Neuronal stem cell (in vitro differentiated cells): ENCODE measurements at regions not wholly inside any gene's neighbourhood (a gene's known extent, or its start where the extent isn't known, plus 50 kb on each side); places are given as distances from the start of the nearest gene placed in this dataset.
A peak's percentile ranks its signal among the peaks of the same experiment; 100 is the strongest.

Source experiments
- DNase-seq: peaks from one replicate; pipeline ENCODE4 v3.0.0-alpha.2; 2013; ENCODE audit warnings: low spot score
- H2AFZ ChIP-seq: one replicate; pipeline ENCODE4 v1.6.1; 2013; ENCODE audit warnings: mild to moderate bottlenecking, low read length, inconsistent platforms
- H2AK5ac ChIP-seq: 2 replicates; pipeline ENCODE4 v1.6.1; 2013; ENCODE audit warnings: low read depth, mild to moderate bottlenecking, inconsistent platforms, low read length, moderate library complexity, mixed read lengths
- H2BK120ac ChIP-seq: 2 replicates; pipeline ENCODE4 v1.6.1; 2013; ENCODE audit warnings: low read depth, mild to moderate bottlenecking, inconsistent platforms, low read length, moderate library complexity, mixed read lengths
- H2BK12ac ChIP-seq: one replicate; pipeline ENCODE4 v1.6.1; 2013; ENCODE audit warnings: low read length, inconsistent platforms
- H2BK15ac ChIP-seq: 2 replicates; pipeline ENCODE4 v1.6.1; 2013; ENCODE audit warnings: mild to moderate bottlenecking, low read length, inconsistent platforms, mixed read lengths
- H2BK5ac ChIP-seq: one replicate; pipeline ENCODE4 v1.6.1; 2013; ENCODE audit warnings: inconsistent platforms, mild to moderate bottlenecking, low read length, moderate library complexity
- H3K14ac ChIP-seq: one replicate; pipeline ENCODE4 v1.6.1; 2013; ENCODE audit warnings: low read length, inconsistent platforms
- H3K18ac ChIP-seq: 2 replicates; pipeline ENCODE4 v1.6.1; 2013; ENCODE audit warnings: low read length, inconsistent platforms
- H3K23ac ChIP-seq: 2 replicates; pipeline ENCODE4 v1.6.1; 2013; ENCODE audit warnings: low read depth, mild to moderate bottlenecking, mixed read lengths, low read length, inconsistent platforms; ENCODE audit not compliant: poor library complexity
- H3K27ac ChIP-seq: replicated peaks from 3 replicates; pipeline ENCODE4 v1.5.1; 2013; ENCODE audit warnings: low read length, inconsistent platforms
- H3K27me3 ChIP-seq, 3 experiments: 2 replicates each; pipeline ENCODE4 v1.6.1; 2013; ENCODE audit warnings: low read length in 3 of 3, mild to moderate bottlenecking in 2 of 3, inconsistent platforms in 1 of 3, low read depth in 1 of 3, mixed read lengths in 1 of 3, moderate library complexity in 1 of 3; ENCODE audit not compliant: control insufficient read depth in 3 of 3, insufficient read depth in 3 of 3
- H3K36me3 ChIP-seq, 2 donors: replicated peaks in 1 of 2; 2 replicates each; pipeline ENCODE4 v1.6.1; 2013; ENCODE audit warnings: low read length in 2 of 2; ENCODE audit not compliant: control insufficient read depth in 2 of 2, insufficient read depth in 2 of 2
- H3K4ac ChIP-seq: 2 replicates; pipeline ENCODE4 v1.6.1; 2013; ENCODE audit warnings: inconsistent platforms, mild to moderate bottlenecking, low read length, moderate library complexity
- H3K4me1 ChIP-seq, 2 donors: 1 replicate in 1 of 2; 2 replicates in 1 of 2; pipeline ENCODE4 v1.6.1; 2013; ENCODE audit warnings: low read length in 2 of 2, low read depth in 1 of 2; ENCODE audit not compliant: control insufficient read depth in 2 of 2, insufficient read depth in 1 of 2
- H3K4me2 ChIP-seq: one replicate; pipeline ENCODE4 v1.6.1; 2013; ENCODE audit warnings: mild to moderate bottlenecking, low read length, inconsistent platforms; ENCODE audit not compliant: insufficient read depth, poor library complexity, severe bottlenecking
- H3K4me3 ChIP-seq, 2 donors: 2 replicates each; pipeline ENCODE4 v1.5.1; 2013; ENCODE audit warnings: low read length in 2 of 2, mild to moderate bottlenecking in 2 of 2, inconsistent platforms in 1 of 2, moderate library complexity in 1 of 2
- H3K79me1 ChIP-seq: one replicate; pipeline ENCODE4 v1.6.1; 2013; ENCODE audit warnings: low read depth, mild to moderate bottlenecking, inconsistent platforms, low read length, moderate library complexity
- H3K9ac ChIP-seq: one replicate; pipeline ENCODE4 v1.6.1; 2013; ENCODE audit warnings: mild to moderate bottlenecking, low read depth, low read length, inconsistent platforms; ENCODE audit not compliant: poor library complexity
- H3K9me3 ChIP-seq, 2 donors: replicated peaks in 1 of 2; 2 replicates each; pipeline versions ENCODE3 to v1.6.1; 2013; ENCODE audit warnings: low read length in 2 of 2, mild to moderate bottlenecking in 2 of 2, inconsistent platforms in 1 of 2, low read depth in 1 of 2, mixed read lengths in 1 of 2, moderate library complexity in 1 of 2; ENCODE audit not compliant: control insufficient read depth in 2 of 2, insufficient read depth in 1 of 2
- H4K8ac ChIP-seq: one replicate; pipeline ENCODE4 v1.6.1; 2013; ENCODE audit warnings: low read depth, mild to moderate bottlenecking, inconsistent platforms, low read length, moderate library complexity
- H4K91ac ChIP-seq: one replicate; pipeline ENCODE4 v1.6.1; 2013; ENCODE audit warnings: low read length, low read depth, mild to moderate bottlenecking, inconsistent platforms; ENCODE audit not compliant: poor library complexity
- WGBS, 2 donors: extraction: QIAGEN DNeasy Blood & Tissue Kit; methylation state at CpG; one replicate each; pipeline ENCODE4 v1.1.7; 2013; ENCODE audit warnings: missing lambda C conversion rate in 2 of 2, mixed read lengths in 1 of 2; ENCODE audit not compliant: insufficient read length in 2 of 2, insufficient replicate concordance in 1 of 2; ENCODE audit errors: extremely low coverage in 2 of 2; 5-methylcytosine and 5-hydroxymethylcytosine counted together

DNA sequence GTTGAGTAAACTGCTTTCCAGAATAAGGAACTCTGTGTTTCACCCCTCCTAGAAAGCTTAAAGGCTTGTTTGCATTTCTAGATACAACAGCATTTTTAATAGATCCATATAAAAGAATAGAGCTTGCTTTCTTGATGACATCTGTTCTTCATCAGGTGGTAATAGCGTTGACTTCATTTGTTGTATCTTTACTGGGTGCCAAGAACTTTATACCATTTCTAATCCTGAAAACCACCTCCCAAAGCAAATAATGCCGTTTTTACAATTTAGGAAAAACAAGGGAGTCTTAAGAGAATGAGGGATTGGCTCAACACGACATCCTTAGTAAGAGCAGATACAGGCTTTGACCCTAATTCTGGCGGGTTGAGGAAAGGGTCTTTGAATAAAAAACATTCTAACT lies 993.4 kb downstream of the TYW1 start:
- Histone ChIP-seq H3K4me2 (no peak overlapping the region), H4K8ac (peak overlapping the region; percentile 43), H2AFZ (no peak overlapping the region), H4K91ac (no peak overlapping the region), H2AK5ac (no peak overlapping the region), H2BK120ac (no peak overlapping the region), H3K27me3 (no peaks in the 10 kb centered on the region), H3K9me3 (no peaks in the 10 kb centered on the region), H3K4me3 (no peak overlapping the region), H3K14ac (no peak overlapping the region), H3K23ac (no peak overlapping the region), H3K4me1 (no peaks in the 10 kb centered on the region), H2BK5ac (no peak overlapping the region), H3K27ac (no peak overlapping the region), H2BK12ac (no peak overlapping the region), H2BK15ac (no peak overlapping the region), H3K4ac (no peak overlapping the region), H3K36me3 (no peaks in the 10 kb centered on the region), H3K79me1 (no peaks in the 10 kb centered on the region), H3K9ac (no peak overlapping the region), H3K18ac (no peak overlapping the region)
- no peak for DNase-seq
- WGBS, 2 donors, result no CpG with 5 or more reads among the region's 4 CpGs

DNA sequence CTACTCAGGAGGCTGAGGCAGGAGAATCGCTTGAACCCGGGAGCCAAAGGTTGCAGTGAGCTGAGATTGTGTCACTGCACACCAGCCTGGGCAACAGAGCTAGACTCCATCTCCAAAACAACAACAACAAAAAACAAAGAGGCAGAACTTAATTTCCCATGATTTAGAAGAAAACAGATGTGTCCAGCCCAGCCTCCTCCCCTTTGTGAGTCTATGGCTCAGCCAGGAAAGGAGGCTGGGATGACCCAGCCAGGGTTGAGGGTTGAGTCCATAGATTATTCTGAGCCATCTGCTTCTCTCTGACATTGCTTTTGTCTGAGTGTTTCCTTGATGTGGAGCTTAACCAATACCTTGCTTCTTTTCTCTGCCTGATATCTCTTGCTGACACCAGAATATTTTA lies 994.1 kb downstream of the TYW1 start:
- Histone ChIP-seq H4K8ac (no peak overlapping the region), H3K14ac (no peak overlapping the region), H3K4me1 (no peaks in the 10 kb centered on the region), H2AK5ac (no peak overlapping the region), H3K4me2 (no peak overlapping the region), H2BK12ac (no peak overlapping the region), H3K27me3 (no peaks in the 10 kb centered on the region), H3K18ac (no peak overlapping the region), H3K23ac (no peak overlapping the region), H3K9me3 (no peaks in the 10 kb centered on the region), H3K36me3 (no peaks in the 10 kb centered on the region), H4K91ac (no peak overlapping the region), H2BK15ac (no peak overlapping the region), H2BK5ac (no peak overlapping the region), H3K79me1 (no peaks in the 10 kb centered on the region), H3K27ac (no peak overlapping the region), H2BK120ac (no peak overlapping the region), H2AFZ (no peak overlapping the region), H3K4me3 (no peak overlapping the region), H3K9ac (no peak overlapping the region), H3K4ac (no peak overlapping the region)
- DNase-seq, result no peak
- WGBS, 2 donors, result no CpG with 5 or more reads among the region's 2 CpGs

DNA sequence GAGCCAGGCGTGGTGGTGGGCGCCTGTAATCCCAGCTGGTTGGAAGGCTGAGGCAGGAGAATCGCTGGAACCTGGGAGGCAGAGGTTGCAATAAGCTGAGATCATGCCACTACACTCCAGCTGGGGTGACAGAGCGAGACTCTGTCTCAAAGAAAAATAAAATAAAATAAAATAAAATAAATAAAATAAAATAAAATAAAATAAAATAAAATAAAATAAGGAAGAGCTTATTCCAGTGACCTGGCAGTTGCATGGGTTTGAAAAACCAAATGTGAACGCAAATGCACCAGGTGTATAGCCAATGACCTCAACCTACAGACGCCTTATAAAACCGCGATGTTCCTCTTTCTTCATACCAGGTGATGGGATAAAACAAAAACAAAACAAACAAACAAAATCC lies 995.7 kb downstream of the TYW1 start:
- no peak overlapping the region for H3K9ac ChIP-seq
- H3K23ac ChIP-seq, result no peak overlapping the region
- no CpG with 5 or more reads among the region's 8 CpGs for WGBS, 2 donors
- H3K27ac ChIP-seq, result no peak overlapping the region
- no peak overlapping the region for H2AK5ac ChIP-seq
- no peak overlapping the region for H3K18ac ChIP-seq
- no peak overlapping the region for H4K91ac ChIP-seq
- DNase-seq, result no peak
- no peak overlapping the region for H3K14ac ChIP-seq
- no peak overlapping the region for H4K8ac ChIP-seq
- H3K4me3 ChIP-seq, result no peak overlapping the region
- H2BK5ac ChIP-seq, result no peak overlapping the region
- H2BK120ac ChIP-seq, result no peak overlapping the region
- H2BK12ac ChIP-seq, result no peak overlapping the region
- no peak overlapping the region for H3K4ac ChIP-seq
- no peaks in the 10 kb centered on the region for H3K27me3 ChIP-seq
- no peaks in the 10 kb centered on the region for H3K4me1 ChIP-seq
- H2BK15ac ChIP-seq, result no peak overlapping the region
- no peak overlapping the region for H3K4me2 ChIP-seq
- no peaks in the 10 kb centered on the region for H3K79me1 ChIP-seq
- H3K9me3 ChIP-seq, result no peaks in the 10 kb centered on the region
- H3K36me3 ChIP-seq, result no peaks in the 10 kb centered on the region
- H2AFZ ChIP-seq, result no peak overlapping the region

DNA sequence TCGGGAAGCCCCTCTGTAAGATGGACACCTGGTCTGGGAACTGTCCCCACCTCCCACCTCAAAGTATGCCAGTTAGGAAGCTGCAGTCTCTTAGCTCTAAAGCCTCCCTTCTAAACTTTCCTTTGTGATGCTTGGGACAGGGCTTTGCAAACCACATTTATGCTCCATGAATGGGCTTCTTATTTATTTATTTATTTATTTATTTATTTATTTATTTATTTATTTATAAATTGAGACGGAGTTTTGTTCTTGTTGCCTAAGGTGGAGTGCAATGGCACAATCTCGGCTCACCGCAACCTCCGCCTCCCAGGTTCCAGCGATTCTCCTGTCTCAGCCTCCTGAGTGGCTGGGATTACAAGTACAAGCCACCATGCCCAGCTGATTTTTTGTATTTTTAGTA lies 1009.4 kb downstream of the TYW1 start:
- H3K36me3 ChIP-seq, result no peaks in the 10 kb centered on the region
- no peaks in the 10 kb centered on the region for H3K4me1 ChIP-seq
- no peak overlapping the region for H3K4ac ChIP-seq
- H3K9ac ChIP-seq, result no peak overlapping the region
- no CpG with 5 or more reads among the region's 6 CpGs for WGBS, 2 donors
- no peak overlapping the region for H3K18ac ChIP-seq
- H2AFZ ChIP-seq, result no peak overlapping the region
- no peak overlapping the region for H2AK5ac ChIP-seq
- no peak overlapping the region for H2BK5ac ChIP-seq
- no peak overlapping the region for H3K4me2 ChIP-seq
- no peak overlapping the region for H2BK15ac ChIP-seq
- no peak overlapping the region for H3K27ac ChIP-seq
- H3K23ac ChIP-seq, result no peak overlapping the region
- no peak overlapping the region for H3K14ac ChIP-seq
- DNase-seq, result no peak
- no peak overlapping the region for H3K4me3 ChIP-seq
- H3K9me3 ChIP-seq, result no peaks in the 10 kb centered on the region
- H4K91ac ChIP-seq, result no peak overlapping the region
- no peak overlapping the region for H2BK12ac ChIP-seq
- no peak overlapping the region for H2BK120ac ChIP-seq
- no peaks in the 10 kb centered on the region for H3K79me1 ChIP-seq
- no peak overlapping the region for H4K8ac ChIP-seq
- no peaks in the 10 kb centered on the region for H3K27me3 ChIP-seq
